GM23248 (cell line): ENCODE measurements at regions not wholly inside any gene's neighbourhood (a gene's known extent, or its start where the extent isn't known, plus 50 kb on each side); places are given as distances from the start of the nearest gene placed in this dataset.

ENCODE experiments used
- EZH2 ChIP-seq: fragments of 200-600 bp; sonication (generic); IDR thresholded peaks from 2 replicates; pipeline ENCODE4 v1.6.1; 2018; ENCODE audit warnings: antibody characterized with exemption, mild to moderate bottlenecking; ENCODE audit not compliant: insufficient read depth, poor library complexity, severe bottlenecking
- EZH2phosphoT487 ChIP-seq: fragments of 200-600 bp; sonication (generic); IDR thresholded peaks from 2 replicates; pipeline ENCODE4 v1.6.1; 2018; ENCODE audit warnings: antibody characterized with exemption, moderate library complexity, mild to moderate bottlenecking, low read depth; ENCODE audit not compliant: insufficient read depth

GRCh38 chr5:155275222-155275621, 261.7 kb downstream of the KIF4B start:
- TF ChIP-seq EZH2, result no peak
- TF ChIP-seq EZH2phosphoT487, result no peak
